ENCODE measurements at regions not wholly inside any gene's neighbourhood (a gene's known extent, or its start where the extent isn't known, plus 50 kb on each side); places are given as distances from the start of the nearest gene placed in this dataset.

GRCh38 chr15:53840681-53841080 lies 81.2 kb upstream of the WDR72 start:
- TF ChIP-seq CTCF (IDR thresholded peaks at IDR 0.05; ENCODE audit: partially characterized antibody, unreplicated experiment): no peak
- no peaks in the 10 kb centered on the region for H3K36me3 Mint-ChIP-seq (ENCODE audit: unreplicated experiment)

GRCh38 chr15:53837263-53837662 lies 77.8 kb upstream of the WDR72 start:
- no peak overlapping the region for H3K27ac Mint-ChIP-seq (ENCODE audit: unreplicated experiment)
- no peaks in the 10 kb centered on the region for H3K9me3 Mint-ChIP-seq (ENCODE audit: unreplicated experiment)
- no peaks in the 10 kb centered on the region for H3K27me3 Mint-ChIP-seq (ENCODE audit: unreplicated experiment)
- H3K4me1 Mint-ChIP-seq (ENCODE audit: low read depth, unreplicated experiment): peaks cover 5% of the 10 kb centered on the region
- TF ChIP-seq CTCF (IDR thresholded peaks at IDR 0.05; ENCODE audit: partially characterized antibody, unreplicated experiment): no peak
- H3K36me3 Mint-ChIP-seq (ENCODE audit: unreplicated experiment): no peaks in the 10 kb centered on the region
- no peak for DNase-seq
- H3K4me3 Mint-ChIP-seq (ENCODE audit: unreplicated experiment): no peak overlapping the region

More at GRCh38 chr15:53840681-53841080, 81.2 kb upstream of the WDR72 start:
- Mint-ChIP-seq H3K9me3 (ENCODE audit: unreplicated experiment) (no peaks in the 10 kb centered on the region), H3K27me3 (ENCODE audit: unreplicated experiment) (no peaks in the 10 kb centered on the region), H3K4me1 (ENCODE audit: low read depth, unreplicated experiment) (peaks cover 2% of the 10 kb centered on the region), H3K4me3 (ENCODE audit: unreplicated experiment) (no peak overlapping the region), H3K27ac (ENCODE audit: unreplicated experiment) (no peak overlapping the region)
- no peak for DNase-seq

GRCh38 chr15:53836618-53837017 lies 77.2 kb upstream of the WDR72 start:
- Mint-ChIP-seq H3K4me3 (ENCODE audit: unreplicated experiment) (no peak overlapping the region), H3K9me3 (ENCODE audit: unreplicated experiment) (no peaks in the 10 kb centered on the region), H3K4me1 (ENCODE audit: low read depth, unreplicated experiment) (peaks cover 3% of the 10 kb centered on the region), H3K27ac (ENCODE audit: unreplicated experiment) (no peak overlapping the region), H3K36me3 (ENCODE audit: unreplicated experiment) (no peaks in the 10 kb centered on the region), H3K27me3 (ENCODE audit: unreplicated experiment) (no peaks in the 10 kb centered on the region)
- no peak for DNase-seq
- no peak for TF ChIP-seq CTCF (IDR thresholded peaks at IDR 0.05; ENCODE audit: partially characterized antibody, unreplicated experiment)

- Mint-ChIP-seq H3K4me3 (ENCODE audit: unreplicated experiment) (no peak overlapping the region), H3K36me3 (ENCODE audit: unreplicated experiment) (no peaks in the 10 kb centered on the region), H3K4me1 (ENCODE audit: low read depth, unreplicated experiment) (peaks cover 3% of the 10 kb centered on the region), H3K27me3 (ENCODE audit: unreplicated experiment) (no peaks in the 10 kb centered on the region), H3K27ac (ENCODE audit: unreplicated experiment) (no peak overlapping the region), H3K9me3 (ENCODE audit: unreplicated experiment) (no peaks in the 10 kb centered on the region)
- no peak for DNase-seq
- no peak for TF ChIP-seq CTCF (IDR thresholded peaks at IDR 0.05; ENCODE audit: partially characterized antibody, unreplicated experiment)
Measured at GRCh38 chr15:53835309-53835708, 75.8 kb upstream of the WDR72 start.

GRCh38 chr15:53834214-53834613 lies 74.8 kb upstream of the WDR72 start:
- no peak for TF ChIP-seq CTCF (IDR thresholded peaks at IDR 0.05; ENCODE audit: partially characterized antibody, unreplicated experiment)
- no peak overlapping the region for H3K4me3 Mint-ChIP-seq (ENCODE audit: unreplicated experiment)
- no peak overlapping the region for H3K27ac Mint-ChIP-seq (ENCODE audit: unreplicated experiment)
- H3K36me3 Mint-ChIP-seq (ENCODE audit: unreplicated experiment): no peaks in the 10 kb centered on the region
- no peaks in the 10 kb centered on the region for H3K9me3 Mint-ChIP-seq (ENCODE audit: unreplicated experiment)
- peaks cover 3% of the 10 kb centered on the region for H3K4me1 Mint-ChIP-seq (ENCODE audit: low read depth, unreplicated experiment)
- H3K27me3 Mint-ChIP-seq (ENCODE audit: unreplicated experiment): no peaks in the 10 kb centered on the region
- DNase-seq: no peak
